Upper lobe of right lung (tissue), 1 donor: ENCODE measurements at regions not wholly inside any gene's neighbourhood (a gene's known extent, or its start where the extent isn't known, plus 50 kb on each side); places are given as distances from the start of the nearest gene placed in this dataset.

ENCODE experiments used
- ATAC-seq: fragments of 200-7000 bp; cut with Tn5 transposase; one replicate; pipeline ENCODE4 v1.9.1; 2020; ENCODE audit warnings: mild to moderate bottlenecking, moderate library complexity
- DNase-seq: peaks from one replicate; pipeline ENCODE4 v3.0.0-alpha.2; 2020
- H3K27ac ChIP-seq: fragments of 200-600 bp; one replicate; pipeline ENCODE4 v1.8.0; 2022
- H3K27me3 ChIP-seq: fragments of 200-600 bp; one replicate; pipeline ENCODE4 v1.8.0; 2022; ENCODE audit warnings: mild to moderate bottlenecking
- H3K36me3 ChIP-seq: fragments of 200-600 bp; one replicate; pipeline ENCODE4 v1.8.0; 2022
- H3K4me1 ChIP-seq: fragments of 200-600 bp; one replicate; pipeline ENCODE4 v1.8.0; 2022
- H3K4me3 ChIP-seq: fragments of 200-600 bp; one replicate; pipeline ENCODE4 v1.8.0; 2022; ENCODE audit warnings: mild to moderate bottlenecking
- H3K9me3 ChIP-seq: fragments of 200-600 bp; one replicate; pipeline ENCODE4 v1.8.0; 2022
- intact Hi-C: fragments of 100-400 bp; cut with DNase I; formaldehyde crosslinking; loops from one replicate; pipeline ENCODE4 v1.11.0; 2022
- TF ChIP-seq, protein P1 (sequence below): fragments of 200-600 bp; IDR thresholded peaks from one replicate; pipeline ENCODE4 v1.8.0; 2022; ENCODE audit warnings: antibody characterized with exemption
- donor health status: DM: no; HTN: yes; CAD: no; lungs with severe emphysema.

GRCh38 chr9:109597496-109597895 lies 99.4 kb upstream of the PTPN3 start:
- Histone ChIP-seq H3K9me3 (no peaks in the 10 kb centered on the region), H3K4me3 (no peak overlapping the region), H3K36me3 (no peaks in the 10 kb centered on the region), H3K27me3 (no peaks in the 10 kb centered on the region), H3K4me1 (no peaks in the 10 kb centered on the region), H3K27ac (no peak overlapping the region)
- ATAC-seq (no peak), DNase-seq (no peak)
- intact Hi-C loops = no loop called here
- TF ChIP-seq, protein P1, sequence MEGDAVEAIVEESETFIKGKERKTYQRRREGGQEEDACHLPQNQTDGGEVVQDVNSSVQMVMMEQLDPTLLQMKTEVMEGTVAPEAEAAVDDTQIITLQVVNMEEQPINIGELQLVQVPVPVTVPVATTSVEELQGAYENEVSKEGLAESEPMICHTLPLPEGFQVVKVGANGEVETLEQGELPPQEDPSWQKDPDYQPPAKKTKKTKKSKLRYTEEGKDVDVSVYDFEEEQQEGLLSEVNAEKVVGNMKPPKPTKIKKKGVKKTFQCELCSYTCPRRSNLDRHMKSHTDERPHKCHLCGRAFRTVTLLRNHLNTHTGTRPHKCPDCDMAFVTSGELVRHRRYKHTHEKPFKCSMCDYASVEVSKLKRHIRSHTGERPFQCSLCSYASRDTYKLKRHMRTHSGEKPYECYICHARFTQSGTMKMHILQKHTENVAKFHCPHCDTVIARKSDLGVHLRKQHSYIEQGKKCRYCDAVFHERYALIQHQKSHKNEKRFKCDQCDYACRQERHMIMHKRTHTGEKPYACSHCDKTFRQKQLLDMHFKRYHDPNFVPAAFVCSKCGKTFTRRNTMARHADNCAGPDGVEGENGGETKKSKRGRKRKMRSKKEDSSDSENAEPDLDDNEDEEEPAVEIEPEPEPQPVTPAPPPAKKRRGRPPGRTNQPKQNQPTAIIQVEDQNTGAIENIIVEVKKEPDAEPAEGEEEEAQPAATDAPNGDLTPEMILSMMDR = no peak

GRCh38 chr9:109599131-109599530 lies 101.0 kb upstream of the PTPN3 start:
- H3K9me3 ChIP-seq = no peaks in the 10 kb centered on the region
- H3K27ac ChIP-seq = no peak overlapping the region
- H3K27me3 ChIP-seq = no peaks in the 10 kb centered on the region
- ATAC-seq = no peak
- no peaks in the 10 kb centered on the region for H3K36me3 ChIP-seq
- H3K4me1 ChIP-seq = no peaks in the 10 kb centered on the region
- intact Hi-C loops = no loop called here
- H3K4me3 ChIP-seq = no peak overlapping the region
- TF ChIP-seq, protein P1 = no peak
- DNase-seq = no peak

- TF ChIP-seq, protein P1 = no peak
- no peaks in the 10 kb centered on the region for H3K36me3 ChIP-seq
- no peaks in the 10 kb centered on the region for H3K27me3 ChIP-seq
- no peaks in the 10 kb centered on the region for H3K9me3 ChIP-seq
- no peak overlapping the region for H3K4me3 ChIP-seq
- ATAC-seq = no peak
- no peak overlapping the region for H3K27ac ChIP-seq
- no peaks in the 10 kb centered on the region for H3K4me1 ChIP-seq
- intact Hi-C loops = no loop called here
- DNase-seq = no peak
Measured at GRCh38 chr9:109599711-109600110, 101.6 kb upstream of the PTPN3 start.

- Histone ChIP-seq H3K4me3 (no peak overlapping the region), H3K36me3 (no peaks in the 10 kb centered on the region), H3K4me1 (no peaks in the 10 kb centered on the region), H3K9me3 (no peaks in the 10 kb centered on the region), H3K27ac (no peak overlapping the region), H3K27me3 (no peaks in the 10 kb centered on the region)
- intact Hi-C loops = no loop called here
- no peak for ATAC-seq
- DNase-seq = no peak
- TF ChIP-seq, protein P1 = no peak
Measured at GRCh38 chr9:109600142-109600541, 102.0 kb upstream of the PTPN3 start.

GRCh38 chr9:109601181-109601580 lies 103.1 kb upstream of the PTPN3 start:
- no peak for ATAC-seq
- H3K9me3 ChIP-seq = no peaks in the 10 kb centered on the region
- H3K27ac ChIP-seq = no peak overlapping the region
- DNase-seq = no peak
- no peaks in the 10 kb centered on the region for H3K36me3 ChIP-seq
- intact Hi-C loops = no loop called here
- no peaks in the 10 kb centered on the region for H3K27me3 ChIP-seq
- no peaks in the 10 kb centered on the region for H3K4me1 ChIP-seq
- TF ChIP-seq, protein P1 = no peak
- no peak overlapping the region for H3K4me3 ChIP-seq

DNA sequence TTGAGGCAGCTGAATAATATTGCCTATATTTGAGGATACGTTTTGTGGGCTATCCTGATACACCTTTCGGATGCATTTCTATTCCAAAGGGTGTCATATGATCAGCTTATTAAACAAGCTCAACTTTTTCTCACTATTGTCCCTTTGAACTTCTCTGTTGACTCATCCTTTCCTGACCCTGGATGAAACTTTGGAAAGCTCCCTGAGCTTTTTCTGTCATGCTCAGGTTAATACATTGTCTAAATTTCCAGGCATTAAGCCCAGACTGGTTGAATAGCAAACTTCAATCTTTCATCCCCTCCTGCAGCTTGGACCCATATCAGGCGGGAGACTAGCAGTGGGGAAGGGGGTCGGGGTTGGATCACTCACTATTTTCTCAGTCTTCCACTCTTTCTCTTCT lies 104.9 kb upstream of the PTPN3 start:
- Histone ChIP-seq H3K27ac (no peak overlapping the region), H3K4me3 (no peak overlapping the region), H3K27me3 (no peaks in the 10 kb centered on the region), H3K9me3 (no peaks in the 10 kb centered on the region), H3K36me3 (no peaks in the 10 kb centered on the region), H3K4me1 (no peaks in the 10 kb centered on the region)
- DNase-seq = no peak
- TF ChIP-seq, protein P1 = no peak
- intact Hi-C loops = no loop called here
- no peak for ATAC-seq
